ENCODE measurements at regions not wholly inside any gene's neighbourhood (a gene's known extent, or its start where the extent isn't known, plus 50 kb on each side); places are given as distances from the start of the nearest gene placed in this dataset.

DNA sequence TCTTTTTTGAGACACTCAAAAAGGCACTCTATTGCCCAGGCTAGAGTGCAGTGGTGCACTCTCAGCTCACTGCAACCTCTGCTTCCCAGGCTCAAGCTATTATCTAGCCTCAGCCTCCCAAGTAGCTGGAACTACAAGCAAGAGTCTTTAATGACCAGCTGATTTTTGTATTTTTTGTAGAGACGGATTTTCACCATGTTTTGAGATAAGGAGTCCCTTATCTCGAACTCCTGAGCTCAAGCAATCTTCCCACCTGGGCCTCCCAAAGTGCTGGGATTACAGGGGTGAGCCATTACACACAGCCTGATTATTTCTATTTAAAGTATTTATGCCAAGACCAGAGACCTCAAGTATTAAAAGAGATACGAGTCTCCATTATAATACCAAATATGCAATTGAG, 566.1 kb upstream of the CA10 start:
- Mint-ChIP-seq H3K4me1 (no peaks in the 10 kb centered on the region), H3K9me3 (no peaks in the 10 kb centered on the region), H3K36me3 (no peaks in the 10 kb centered on the region), H3K4me3 (no peak overlapping the region), H3K27ac (no peak overlapping the region), H3K27me3 (ENCODE audit: low read depth) (peaks cover 20% of the 10 kb centered on the region)
- TF ChIP-seq, protein P1, sequence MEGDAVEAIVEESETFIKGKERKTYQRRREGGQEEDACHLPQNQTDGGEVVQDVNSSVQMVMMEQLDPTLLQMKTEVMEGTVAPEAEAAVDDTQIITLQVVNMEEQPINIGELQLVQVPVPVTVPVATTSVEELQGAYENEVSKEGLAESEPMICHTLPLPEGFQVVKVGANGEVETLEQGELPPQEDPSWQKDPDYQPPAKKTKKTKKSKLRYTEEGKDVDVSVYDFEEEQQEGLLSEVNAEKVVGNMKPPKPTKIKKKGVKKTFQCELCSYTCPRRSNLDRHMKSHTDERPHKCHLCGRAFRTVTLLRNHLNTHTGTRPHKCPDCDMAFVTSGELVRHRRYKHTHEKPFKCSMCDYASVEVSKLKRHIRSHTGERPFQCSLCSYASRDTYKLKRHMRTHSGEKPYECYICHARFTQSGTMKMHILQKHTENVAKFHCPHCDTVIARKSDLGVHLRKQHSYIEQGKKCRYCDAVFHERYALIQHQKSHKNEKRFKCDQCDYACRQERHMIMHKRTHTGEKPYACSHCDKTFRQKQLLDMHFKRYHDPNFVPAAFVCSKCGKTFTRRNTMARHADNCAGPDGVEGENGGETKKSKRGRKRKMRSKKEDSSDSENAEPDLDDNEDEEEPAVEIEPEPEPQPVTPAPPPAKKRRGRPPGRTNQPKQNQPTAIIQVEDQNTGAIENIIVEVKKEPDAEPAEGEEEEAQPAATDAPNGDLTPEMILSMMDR (IDR thresholded peaks at IDR 0.05; ENCODE audit: unreplicated experiment), result no peak
- no peak for DNase-seq (ENCODE audit: low spot score in 2 of 2, unreplicated experiment in 2 of 2)

DNA sequence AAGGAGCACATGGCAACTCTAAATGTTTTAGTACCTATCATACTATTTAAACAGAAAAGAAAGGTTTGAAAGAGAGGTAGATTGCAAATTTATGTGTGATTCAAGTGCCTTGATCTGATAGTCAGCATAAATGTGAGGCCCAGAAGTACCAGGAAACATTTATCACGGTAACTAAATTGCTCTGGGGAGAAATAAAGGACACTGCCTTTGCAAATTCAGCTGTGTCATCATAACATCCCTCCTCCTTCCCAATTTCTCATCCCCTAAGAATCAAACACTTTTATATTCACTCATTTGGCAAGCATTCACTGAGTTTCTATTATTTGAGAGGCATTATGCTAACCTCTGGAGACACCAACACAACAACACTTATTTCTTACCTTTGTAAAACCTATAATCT, 563.4 kb upstream of the CA10 start:
- no peaks in the 10 kb centered on the region for H3K36me3 Mint-ChIP-seq
- H3K9me3 Mint-ChIP-seq, result no peaks in the 10 kb centered on the region
- H3K27me3 Mint-ChIP-seq (ENCODE audit: low read depth), result peaks cover 33% of the 10 kb centered on the region
- TF ChIP-seq, protein P1 (IDR thresholded peaks at IDR 0.05; ENCODE audit: unreplicated experiment), result no peak
- no peak for DNase-seq (ENCODE audit: low spot score in 2 of 2, unreplicated experiment in 2 of 2)
- no peak overlapping the region for H3K27ac Mint-ChIP-seq
- no peak overlapping the region for H3K4me3 Mint-ChIP-seq
- H3K4me1 Mint-ChIP-seq, result no peaks in the 10 kb centered on the region

DNA sequence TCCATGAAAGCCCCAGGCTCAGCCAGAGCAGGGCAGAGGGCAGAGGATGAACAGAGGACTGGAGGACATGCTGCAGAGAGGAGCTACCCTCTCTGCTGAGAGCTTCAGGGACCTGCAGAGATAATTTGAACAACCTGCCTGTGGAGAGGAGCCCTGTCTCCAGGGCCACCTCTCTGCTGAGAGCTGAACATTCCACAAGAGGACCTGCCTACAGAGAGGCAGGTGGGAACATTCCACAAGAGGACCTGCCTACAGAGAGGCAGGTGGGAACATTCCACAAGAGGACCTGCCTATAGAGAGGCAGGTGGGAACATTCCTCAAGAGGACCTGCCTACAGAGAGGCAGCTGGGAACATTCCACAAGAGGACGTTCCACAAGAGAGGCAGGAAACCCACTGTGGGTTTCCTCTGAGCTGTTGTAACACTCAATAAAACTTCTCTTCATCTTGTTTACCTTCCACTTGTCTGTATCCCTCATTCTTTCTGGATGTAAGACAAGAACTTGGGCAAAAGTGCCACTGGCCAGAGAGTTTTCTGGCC, 551.9 kb upstream of the CA10 start:
- Mint-ChIP-seq H3K4me3 (no peak overlapping the region), H3K9me3 (no peaks in the 10 kb centered on the region), H3K36me3 (no peaks in the 10 kb centered on the region), H3K4me1 (no peaks in the 10 kb centered on the region), H3K27ac (no peak overlapping the region), H3K27me3 (ENCODE audit: low read depth) (peaks cover 15% of the 10 kb centered on the region)
- DNase-seq (ENCODE audit: low spot score in 2 of 2, unreplicated experiment in 2 of 2), result no peak
- TF ChIP-seq, protein P1 (IDR thresholded peaks at IDR 0.05; ENCODE audit: unreplicated experiment), result no peak

DNA sequence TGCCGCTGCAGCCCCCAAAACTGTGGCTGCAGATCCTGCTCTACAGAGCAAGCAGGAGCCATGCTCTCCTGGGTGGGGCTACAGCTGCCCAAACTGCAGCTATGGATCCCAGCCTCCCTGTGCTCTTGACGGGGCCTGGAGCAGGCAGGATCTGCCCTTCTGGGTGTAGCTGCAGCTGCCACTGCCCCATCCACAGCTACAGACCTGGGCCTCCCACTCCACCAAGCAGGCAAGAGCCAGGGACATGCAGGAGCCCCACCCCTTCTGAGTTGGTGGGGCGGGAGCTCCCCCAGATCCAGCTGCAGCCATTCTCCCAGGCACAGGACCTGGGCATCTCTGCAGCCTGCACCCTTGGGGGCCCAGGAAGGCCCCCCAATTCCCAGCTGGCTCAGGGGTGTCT, 551.2 kb upstream of the CA10 start:
- H3K27me3 Mint-ChIP-seq (ENCODE audit: low read depth), result peaks cover 15% of the 10 kb centered on the region
- no peak overlapping the region for H3K27ac Mint-ChIP-seq
- no peaks in the 10 kb centered on the region for H3K4me1 Mint-ChIP-seq
- H3K9me3 Mint-ChIP-seq, result no peaks in the 10 kb centered on the region
- DNase-seq (ENCODE audit: low spot score in 2 of 2, unreplicated experiment in 2 of 2), result no peak
- H3K36me3 Mint-ChIP-seq, result no peaks in the 10 kb centered on the region
- TF ChIP-seq, protein P1 (IDR thresholded peaks at IDR 0.05; ENCODE audit: unreplicated experiment), result no peak
- H3K4me3 Mint-ChIP-seq, result no peak overlapping the region

DNA sequence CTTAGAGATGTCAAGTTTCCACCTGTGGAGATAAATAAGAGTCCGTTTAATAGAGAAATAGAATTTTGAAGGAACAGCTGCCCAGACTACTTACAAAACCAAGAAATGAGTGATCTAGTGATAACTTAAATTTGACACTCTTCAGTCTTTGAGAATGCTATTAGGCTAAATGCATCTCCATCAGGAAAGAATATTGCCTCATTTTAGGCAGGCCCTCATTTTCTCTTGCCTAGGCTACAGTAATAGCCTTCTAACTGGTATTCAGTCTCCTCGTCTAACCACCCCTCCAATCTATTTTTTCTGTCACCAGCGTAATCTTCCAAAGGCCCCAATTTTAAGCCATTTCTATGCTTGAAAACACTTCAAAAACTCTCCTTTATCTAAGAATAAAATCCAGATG, 537.8 kb upstream of the CA10 start:
- Mint-ChIP-seq H3K4me3 (no peak overlapping the region), H3K36me3 (no peaks in the 10 kb centered on the region), H3K27me3 (ENCODE audit: low read depth) (no peaks in the 10 kb centered on the region), H3K4me1 (no peaks in the 10 kb centered on the region), H3K27ac (no peak overlapping the region), H3K9me3 (no peaks in the 10 kb centered on the region)
- TF ChIP-seq, protein P1 (IDR thresholded peaks at IDR 0.05; ENCODE audit: unreplicated experiment), result no peak
- no peak for DNase-seq (ENCODE audit: low spot score in 2 of 2, unreplicated experiment in 2 of 2)

DNA sequence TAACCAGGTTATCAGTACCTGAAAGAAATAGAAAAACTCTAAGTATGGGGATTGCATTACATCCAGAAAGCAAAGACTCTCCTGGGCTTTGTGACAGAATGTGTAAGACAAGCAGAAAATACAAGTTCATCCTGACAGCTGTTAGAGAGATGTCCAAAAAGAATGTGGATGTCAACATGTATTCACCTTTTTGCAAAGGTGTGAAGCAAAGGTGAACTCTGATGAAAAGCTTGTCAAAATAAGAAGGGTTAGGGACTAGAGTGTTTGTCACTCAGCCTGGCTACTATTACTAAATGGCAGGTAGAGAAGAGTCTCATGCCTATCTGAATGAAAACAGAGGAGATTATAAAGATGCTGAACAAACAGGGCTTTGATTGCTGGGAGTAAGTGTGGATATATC, 527.6 kb upstream of the CA10 start:
- no peak for DNase-seq (ENCODE audit: low spot score in 2 of 2, unreplicated experiment in 2 of 2)
- TF ChIP-seq, protein P1 (IDR thresholded peaks at IDR 0.05; ENCODE audit: unreplicated experiment), result no peak
- no peaks in the 10 kb centered on the region for H3K4me1 Mint-ChIP-seq
- no peak overlapping the region for H3K27ac Mint-ChIP-seq
- H3K27me3 Mint-ChIP-seq (ENCODE audit: low read depth), result peaks cover 11% of the 10 kb centered on the region
- no peaks in the 10 kb centered on the region for H3K9me3 Mint-ChIP-seq
- no peaks in the 10 kb centered on the region for H3K36me3 Mint-ChIP-seq
- no peak overlapping the region for H3K4me3 Mint-ChIP-seq

All from mesothelial cell of epicardium (in vitro differentiated cells).